ES-I3 (cell line): ENCODE measurements at regions not wholly inside any gene's neighbourhood (a gene's known extent, or its start where the extent isn't known, plus 50 kb on each side); places are given as distances from the start of the nearest gene placed in this dataset.
"Not testable (repeated sequence)": the region's sequence is repeated elsewhere in the genome, so short reads cannot be mapped to it uniquely, and the experiment has no call there.

Source experiments
- H3K36me3 ChIP-seq: 2 replicates; pipeline ENCODE4 v1.6.1; 2013; ENCODE audit warnings: mild to moderate bottlenecking, low read length, control low read depth, moderate library complexity; ENCODE audit not compliant: insufficient read depth
- H3K4me1 ChIP-seq: 2 replicates; pipeline ENCODE4 v1.6.1; 2013; ENCODE audit warnings: mild to moderate bottlenecking, control low read depth, low read length; ENCODE audit not compliant: insufficient read depth
- H3K9ac ChIP-seq: 2 replicates; pipeline ENCODE4 v1.6.1; 2013; ENCODE audit warnings: low read depth, mild to moderate bottlenecking, low read length, moderate library complexity
- H3K9me3 ChIP-seq: 2 replicates; pipeline ENCODE4 v1.6.1; 2013; ENCODE audit warnings: mild to moderate bottlenecking, low read length, moderate library complexity; ENCODE audit not compliant: control insufficient read depth, insufficient read depth

DNA sequence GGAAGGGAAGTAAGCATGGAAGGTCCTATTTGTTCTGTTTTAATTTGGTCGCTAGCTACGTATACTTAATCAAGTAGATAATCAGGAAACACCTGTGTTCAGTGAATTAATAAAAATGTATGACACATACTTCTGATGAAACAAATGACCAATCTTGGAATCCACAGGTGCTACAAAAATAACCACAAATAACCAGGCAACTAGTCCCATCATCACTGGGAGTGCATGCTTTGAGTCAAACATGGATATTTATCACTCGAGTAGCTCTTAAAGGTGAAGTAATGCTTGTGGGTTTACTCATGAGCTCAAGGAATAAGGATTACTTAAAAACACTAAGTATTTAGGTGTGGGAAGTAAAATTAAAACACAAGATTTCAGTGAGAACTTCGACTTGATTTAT is 285.6 kb upstream of the ID4 start:
- Histone ChIP-seq H3K4me1 (no peaks in the 10 kb centered on the region), H3K36me3 (no peaks in the 10 kb centered on the region), H3K9me3 (no peaks in the 10 kb centered on the region), H3K9ac (no peak overlapping the region)

DNA sequence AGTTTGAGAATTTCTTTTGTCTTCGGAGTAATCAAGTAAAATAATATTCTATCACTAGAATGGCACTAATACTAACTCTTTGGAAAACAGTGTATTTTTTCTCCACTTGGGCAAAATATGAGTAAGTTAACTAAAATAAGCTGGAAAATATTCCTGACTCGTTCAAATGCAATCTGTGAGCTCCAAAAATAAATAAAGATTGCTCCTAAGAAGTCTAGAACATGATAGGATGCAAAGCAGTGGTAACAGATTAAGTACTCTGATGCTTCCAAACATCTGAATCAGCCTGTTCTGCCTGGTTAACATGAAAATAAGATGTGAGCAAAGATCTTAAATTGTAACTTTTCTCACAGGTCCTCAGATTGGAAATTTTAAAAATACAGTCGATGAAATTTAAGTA is 285.1 kb upstream of the ID4 start:
- Histone ChIP-seq H3K4me1 (no peaks in the 10 kb centered on the region), H3K9ac (no peak overlapping the region), H3K36me3 (no peaks in the 10 kb centered on the region), H3K9me3 (no peaks in the 10 kb centered on the region)

DNA sequence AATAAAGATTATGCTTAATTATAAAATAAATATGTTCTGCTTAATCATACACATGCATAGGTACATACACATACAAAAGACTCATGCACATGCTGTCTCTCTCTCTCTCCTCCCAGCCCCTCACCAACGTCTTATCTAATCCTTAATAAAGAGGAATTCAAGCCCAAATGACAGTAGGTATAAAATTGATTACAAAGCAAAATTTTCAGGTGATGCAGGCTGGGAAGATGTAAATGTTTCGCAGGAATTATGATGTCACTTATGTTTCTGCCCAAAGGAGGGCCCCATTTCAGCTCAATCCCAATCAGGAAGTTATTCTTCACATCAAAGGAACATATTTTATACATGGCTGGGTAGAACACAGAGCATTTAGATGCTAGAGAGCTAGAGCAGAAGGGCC is 284.6 kb upstream of the ID4 start:
- Histone ChIP-seq H3K4me1 (no peaks in the 10 kb centered on the region), H3K36me3 (no peaks in the 10 kb centered on the region), H3K9ac (no peak overlapping the region), H3K9me3 (no peaks in the 10 kb centered on the region)

DNA sequence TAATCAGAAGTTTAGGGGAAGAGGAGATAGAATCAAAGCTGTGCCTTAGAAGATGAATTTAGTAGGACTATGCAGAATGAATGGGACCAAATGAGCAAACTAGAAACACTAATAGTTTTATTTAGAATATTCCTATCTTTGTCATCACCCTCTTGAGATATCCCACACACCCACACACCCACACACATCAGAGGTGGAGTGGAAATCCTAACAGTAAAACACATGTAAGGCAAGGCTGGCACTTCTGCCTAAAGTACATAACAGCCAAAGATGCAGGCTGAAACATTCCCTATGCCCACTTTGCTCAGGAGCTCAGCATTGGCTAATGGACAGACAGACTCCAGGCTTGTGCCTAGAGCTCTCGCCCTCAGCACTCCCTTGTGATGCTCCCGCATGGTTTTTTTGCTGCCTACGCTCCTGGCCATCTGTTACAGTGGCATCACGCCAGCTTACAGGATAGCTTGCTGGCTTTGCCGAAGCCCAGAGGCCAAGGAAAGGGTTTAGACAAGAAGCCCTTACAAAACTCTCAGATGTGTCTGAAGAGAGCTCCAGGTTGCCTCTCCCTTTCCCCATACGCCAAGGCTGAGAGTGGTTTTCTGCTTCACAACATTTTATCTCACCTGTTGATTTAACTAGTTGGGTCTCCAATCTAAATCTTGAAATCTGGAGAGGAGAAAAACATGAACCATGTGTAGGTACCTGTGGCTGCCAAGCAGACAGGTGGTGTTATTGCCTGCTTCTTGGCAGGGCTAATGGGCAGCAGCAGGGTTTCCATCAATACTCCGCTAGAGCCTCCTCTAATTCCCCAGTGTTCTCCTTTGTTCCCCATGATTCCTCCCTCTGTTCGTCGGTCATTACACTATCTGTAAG is 282.6 kb upstream of the ID4 start:
- H3K4me1 ChIP-seq, result no peaks in the 10 kb centered on the region
- H3K36me3 ChIP-seq, result no peaks in the 10 kb centered on the region
- no peaks in the 10 kb centered on the region for H3K9me3 ChIP-seq
- H3K9ac ChIP-seq, result no peak overlapping the region

DNA sequence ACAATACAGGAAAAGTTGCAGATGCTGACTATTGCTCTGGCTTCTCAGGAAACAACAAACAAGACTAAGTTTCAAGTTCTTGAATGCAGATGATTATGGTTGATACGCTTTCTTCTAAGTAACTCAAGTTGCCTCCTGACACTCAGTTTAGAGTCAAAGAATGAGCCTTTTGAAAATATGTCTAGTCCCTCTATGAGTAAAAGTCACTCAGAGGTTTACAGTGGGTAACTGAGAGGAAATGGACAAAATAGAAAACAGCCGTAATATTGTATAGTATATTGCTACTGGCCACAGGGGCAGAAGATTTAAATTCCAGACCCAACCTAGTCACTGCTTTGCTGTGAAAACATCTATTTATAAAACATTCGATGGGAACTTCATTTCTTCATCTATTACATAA is 280.0 kb upstream of the ID4 start:
- Histone ChIP-seq H3K9ac (no peak overlapping the region), H3K4me1 (no peaks in the 10 kb centered on the region), H3K36me3 (no peaks in the 10 kb centered on the region), H3K9me3 (no peaks in the 10 kb centered on the region)

DNA sequence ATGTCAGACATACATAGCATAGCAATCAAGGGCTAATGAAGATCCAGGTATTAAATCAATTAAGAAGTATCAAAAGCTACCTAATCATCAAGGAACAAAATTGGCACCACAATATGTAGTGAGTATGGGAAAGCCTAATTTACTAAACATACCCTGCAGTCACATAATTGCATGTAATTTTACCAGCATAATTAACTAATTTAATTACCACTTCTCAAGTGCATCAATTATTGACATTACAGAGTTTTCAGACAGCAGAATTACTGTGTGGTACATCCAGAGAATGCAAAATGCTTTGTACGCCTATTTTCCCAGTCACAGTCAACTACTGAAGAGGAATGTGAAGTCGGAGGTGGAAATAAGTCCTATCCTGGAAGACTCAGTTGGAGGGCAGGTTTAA is 279.0 kb upstream of the ID4 start:
- no peaks in the 10 kb centered on the region for H3K4me1 ChIP-seq
- H3K36me3 ChIP-seq, result no peaks in the 10 kb centered on the region
- no peaks in the 10 kb centered on the region for H3K9me3 ChIP-seq
- H3K9ac ChIP-seq, result no peak overlapping the region

DNA sequence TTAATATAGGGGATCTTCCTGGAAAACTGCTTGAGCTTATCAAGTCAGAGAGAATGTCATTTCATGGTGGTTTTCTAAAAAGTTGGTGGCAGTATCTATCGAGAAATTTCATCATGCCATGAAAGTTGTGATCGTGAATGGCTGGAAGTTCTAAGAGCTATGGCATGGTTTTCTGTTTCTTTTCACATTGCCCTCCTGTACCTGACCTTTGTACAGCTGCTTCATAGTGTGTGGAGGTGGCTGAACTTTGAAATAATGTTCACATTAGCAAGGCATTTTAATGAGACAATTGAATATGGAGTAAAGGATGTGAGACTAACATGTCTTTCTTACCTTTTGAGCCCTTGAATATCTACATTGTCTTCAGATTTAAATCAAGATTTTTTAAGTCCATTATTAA is 278.2 kb upstream of the ID4 start:
- H3K4me1 ChIP-seq, result no peaks in the 10 kb centered on the region
- H3K9ac ChIP-seq, result no peak overlapping the region
- H3K36me3 ChIP-seq, result no peaks in the 10 kb centered on the region
- no peaks in the 10 kb centered on the region for H3K9me3 ChIP-seq

DNA sequence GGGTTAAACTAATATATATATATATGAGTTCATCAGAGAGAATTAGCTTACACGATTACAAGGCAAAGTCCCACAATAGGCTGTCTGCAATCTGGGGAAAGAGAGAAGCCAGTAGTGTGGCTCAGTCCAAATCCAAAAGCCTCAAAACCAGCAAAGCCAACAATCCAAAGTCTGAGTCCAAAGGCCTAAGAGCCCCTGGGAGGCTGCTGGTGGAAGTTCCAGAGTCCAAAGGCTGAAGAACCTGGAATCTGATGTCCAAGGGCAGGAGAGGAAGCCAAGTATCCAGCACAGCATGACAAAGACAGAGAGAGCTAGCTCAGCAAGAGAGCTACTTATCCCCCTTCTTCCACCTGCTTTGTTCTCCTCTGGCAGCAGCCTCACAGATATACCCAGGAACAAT is 274.7 kb upstream of the ID4 start:
- Histone ChIP-seq H3K9me3 (no peaks in the 10 kb centered on the region), H3K9ac (no peak overlapping the region), H3K4me1 (no peaks in the 10 kb centered on the region; the same call in 1 of the 2 replicates), H3K36me3 (no peaks in the 10 kb centered on the region)

DNA sequence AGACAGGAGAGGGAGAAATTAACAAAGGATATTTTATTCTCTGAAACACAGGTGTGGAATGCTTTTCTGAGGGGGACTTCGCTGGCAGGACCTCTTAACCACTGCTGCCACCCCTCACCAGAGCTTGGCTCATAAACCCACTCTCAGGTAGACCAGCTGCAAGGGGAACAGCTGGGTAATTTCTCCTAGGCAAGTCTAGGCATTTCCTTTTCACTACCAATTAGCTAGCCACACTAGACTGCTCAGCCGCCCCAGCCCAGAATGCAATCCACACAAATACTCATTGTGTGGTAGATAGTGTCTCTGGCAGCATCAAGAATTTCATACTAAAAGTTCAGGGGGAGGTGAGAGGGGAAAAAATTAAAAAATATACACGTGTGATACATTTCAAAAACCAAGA is 267.6 kb upstream of the ID4 start:
- H3K9ac ChIP-seq, result no peak overlapping the region
- H3K4me1 ChIP-seq, result no peaks in the 10 kb centered on the region; the same call in 1 of the 2 replicates
- H3K9me3 ChIP-seq, result no peaks in the 10 kb centered on the region; the same call in 1 of the 2 replicates
- no peaks in the 10 kb centered on the region for H3K36me3 ChIP-seq

DNA sequence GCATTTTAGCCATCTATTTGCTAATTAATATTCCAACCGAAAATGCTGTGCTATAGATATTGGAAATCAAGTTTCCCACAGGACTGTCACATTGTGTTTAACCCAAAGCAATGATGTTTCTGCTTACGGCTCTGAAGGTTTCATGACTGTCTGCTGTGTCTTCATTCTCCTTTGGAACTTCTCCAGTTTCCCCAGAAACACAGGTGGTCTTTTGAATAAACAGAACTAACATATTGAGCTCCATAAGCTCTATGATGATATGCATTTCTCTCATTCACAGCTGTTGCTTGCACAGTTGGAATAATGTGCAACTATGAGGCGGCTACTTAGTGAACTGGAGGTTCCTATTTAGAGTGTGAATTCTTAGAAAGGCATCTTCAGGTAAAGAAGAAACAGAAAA is 266.0 kb upstream of the ID4 start:
- H3K9me3 ChIP-seq, result no peaks in the 10 kb centered on the region; the same call in 1 of the 2 replicates
- no peak overlapping the region for H3K9ac ChIP-seq
- no peaks in the 10 kb centered on the region for H3K4me1 ChIP-seq
- no peaks in the 10 kb centered on the region for H3K36me3 ChIP-seq

DNA sequence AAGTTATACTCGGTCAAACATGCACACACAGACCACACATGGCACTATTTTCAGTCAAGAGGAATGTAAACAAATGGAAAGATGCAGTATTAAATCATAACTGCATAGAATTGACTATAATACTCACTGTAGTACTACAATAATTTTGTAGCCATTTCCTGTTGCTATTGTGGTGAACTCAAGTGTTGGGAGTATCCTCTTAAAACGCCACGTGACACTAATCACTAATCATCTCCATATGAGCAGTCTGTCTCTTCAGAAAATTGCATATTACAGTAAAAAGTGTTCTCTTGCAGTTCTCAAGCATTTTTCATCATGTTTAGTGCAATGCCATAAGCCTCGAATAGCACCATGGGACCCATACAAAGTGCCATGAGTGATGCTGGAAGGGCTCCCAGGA is 258.7 kb upstream of the ID4 start:
- no peak overlapping the region for H3K9ac ChIP-seq
- no peaks in the 10 kb centered on the region for H3K36me3 ChIP-seq

DNA sequence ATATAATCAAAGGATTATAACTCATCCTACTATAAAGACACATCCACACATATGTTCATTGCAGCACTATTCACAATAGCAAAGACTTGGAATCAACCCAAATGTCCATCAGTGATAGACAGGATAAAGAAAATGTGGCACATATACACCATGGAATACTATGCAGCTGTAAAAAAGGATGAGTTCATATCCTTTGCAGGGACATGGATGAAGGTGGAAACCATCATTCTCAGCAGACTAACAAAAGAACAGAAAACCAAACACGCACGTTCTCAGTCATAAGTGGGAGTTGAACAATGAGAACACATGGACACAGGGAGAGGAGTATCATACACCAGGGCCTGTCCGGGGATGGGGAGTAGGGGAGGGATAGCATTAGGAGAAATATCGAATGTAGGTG is 253.0 kb upstream of the ID4 start:
- not testable (repeated sequence) for H3K9ac ChIP-seq, H3K9me3 ChIP-seq, H3K4me1 ChIP-seq, H3K36me3 ChIP-seq

More for the DNA sequence above, 258.7 kb upstream of the ID4 start:
- Histone ChIP-seq H3K4me1 (no peaks in the 10 kb centered on the region), H3K9me3 (peaks cover 5% of the 10 kb centered on the region; the same call in 1 of the 2 replicates)

DNA sequence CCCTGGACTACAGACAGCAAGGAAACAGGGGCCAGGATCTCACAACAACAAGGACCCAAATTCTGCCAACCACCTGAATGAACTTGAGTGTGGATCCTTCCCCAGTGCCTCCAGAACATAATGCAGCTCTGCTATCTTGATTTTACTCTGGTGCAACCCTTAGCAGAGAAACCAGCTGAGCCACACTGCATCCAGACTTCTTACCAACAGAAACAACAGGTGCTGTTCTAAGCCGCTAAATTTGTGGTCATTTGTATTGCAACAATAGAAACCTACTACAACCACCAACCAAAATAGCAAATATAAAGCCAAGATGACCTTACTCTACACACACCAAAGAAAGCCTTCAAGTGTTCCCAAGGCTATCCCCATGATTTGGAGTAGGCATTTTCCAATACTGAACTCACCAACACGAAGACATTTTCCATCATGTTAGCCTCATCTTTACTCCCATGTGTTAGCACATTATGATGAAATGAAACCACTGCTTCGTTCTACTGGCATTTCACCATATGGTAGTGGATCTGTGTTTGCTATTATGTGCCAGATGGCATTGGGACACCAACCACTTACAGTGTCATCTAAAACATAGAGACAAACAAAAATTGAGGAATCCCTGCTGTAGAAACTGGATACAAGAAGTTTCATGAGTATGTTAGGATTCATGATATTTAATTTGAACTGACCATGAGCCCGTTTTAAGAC is 249.8 kb upstream of the ID4 start:
- Histone ChIP-seq H3K9me3 (no peaks in the 10 kb centered on the region; the same call in 1 of the 2 replicates), H3K4me1 (no peaks in the 10 kb centered on the region), H3K36me3 (no peaks in the 10 kb centered on the region), H3K9ac (no peak overlapping the region)

DNA sequence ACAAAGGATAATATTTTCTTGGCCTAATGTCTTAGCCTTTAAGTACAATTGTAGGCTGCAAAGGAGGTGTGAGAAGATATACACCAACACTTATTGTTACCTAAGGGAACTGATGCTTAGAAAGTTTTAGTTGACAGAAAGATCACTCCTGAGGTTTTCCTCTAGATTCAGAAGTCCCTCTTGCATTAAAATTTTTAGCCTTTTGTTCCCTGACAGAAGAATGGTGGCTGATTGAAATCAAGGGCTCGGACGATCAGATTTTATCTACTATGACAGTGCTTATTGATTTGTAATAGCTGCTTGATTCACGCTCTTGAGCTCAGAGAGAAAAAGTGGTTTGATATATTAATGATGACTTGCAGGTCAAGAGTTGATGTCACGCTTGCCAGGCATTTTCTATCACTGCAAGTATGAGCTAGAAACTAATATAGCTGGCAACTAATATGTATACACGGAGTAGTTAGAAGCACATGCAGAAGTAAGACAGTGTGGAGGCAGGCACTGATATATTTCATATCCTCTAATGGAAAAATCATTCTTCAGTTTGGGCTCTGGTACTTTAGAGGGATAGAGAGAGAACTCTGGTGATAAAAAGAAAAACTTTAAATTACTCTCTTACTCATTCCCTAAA is 246.6 kb upstream of the ID4 start:
- H3K9ac ChIP-seq, result no peak overlapping the region; the same call in 1 of the 2 replicates
- no peaks in the 10 kb centered on the region for H3K36me3 ChIP-seq
- H3K9me3 ChIP-seq, result no peaks in the 10 kb centered on the region; the same call in 1 of the 2 replicates
- no peaks in the 10 kb centered on the region for H3K4me1 ChIP-seq
